ENCODE measurements at regions not wholly inside any gene's neighbourhood (a gene's known extent, or its start where the extent isn't known, plus 50 kb on each side); places are given as distances from the start of the nearest gene placed in this dataset.

- TF ChIP-seq POLR2A (IDR thresholded peaks at IDR 0.05; ENCODE audit: low read length): no peak
- no peak for TF ChIP-seq GATA1 (IDR thresholded peaks at IDR 0.05; ENCODE audit: low read depth, low read length)
These were observed 190.6 kb downstream of the NSG2 start for GRCh38 chr5:174236070-174236469.

Measured in erythroblast (primary cell).